GM12878 (cell line): ENCODE measurements at regions not wholly inside any gene's neighbourhood (a gene's known extent, or its start where the extent isn't known, plus 50 kb on each side); places are given as distances from the start of the nearest gene placed in this dataset.

Experiments used
- ATAC-seq: fragments of 200-7000 bp; cut with Tn5 transposase; 3 replicates; pipeline ENCODE4 v1.9.1; 2020; ENCODE audit warnings: mild to moderate bottlenecking, moderate library complexity
- BruUV-seq: library from RNA; stranded (reverse); fragments of 400-500 nt; replicated peaks from 2 replicates; lab custom pipeline; 2021; lab: Mats Ljungman, UMichigan
- CTCF ChIA-PET: fragments of 300-600 bp; sonication (Branson Sonifier 250); formaldehyde crosslinking; extraction: SDS; loops from one replicate; lab custom pipeline; 2021; ENCODE audit warnings: inconsistent platforms; lab: Yijun Ruan, JAX
- POLR2A ChIA-PET: fragments of 350-600 bp; formaldehyde crosslinking; extraction: SDS; loops from one replicate; lab custom pipeline; 2021; ENCODE audit warnings: inconsistent platforms; lab: Charles Lee
- RAD21 ChIA-PET: fragments of 300-600 bp; sonication (Branson Sonifier 250); formaldehyde crosslinking; loops from one replicate; lab custom pipeline; 2023; ENCODE audit warnings: antibody characterized with exemption; ENCODE audit not compliant: unreplicated experiment; lab: Charles Lee
- SMC1A ChIA-PET: fragments of 300-600 bp; sonication (Branson Sonifier 250); formaldehyde crosslinking; loops from one replicate; lab custom pipeline; 2023; ENCODE audit not compliant: unreplicated experiment, uncharacterized antibody; lab: Charles Lee
- DNase-seq: peaks from one replicate; pipeline ENCODE4 v3.0.0-alpha.2; 2011; ENCODE audit warnings: low read depth, low spot score
- FAIRE-seq: peaks from 3 replicates; lab custom pipeline; 2011; peaks lifted over from hg19 to GRCh38; lab: Jason Lieb, UNC
- H2AFZ ChIP-seq: 2 replicates; pipeline ENCODE4 v1.6.0; 2011; ENCODE audit warnings: low read depth, low read length, control low read depth; ENCODE audit not compliant: control insufficient read depth
- H3K27ac ChIP-seq: 2 replicates; pipeline ENCODE4 v1.5.1; 2011; ENCODE audit warnings: control low read depth; ENCODE audit not compliant: control insufficient read depth, insufficient read depth
- H3K27me3 ChIP-seq, 2 experiments: replicated peaks in 1 of 2; 2 replicates each; pipeline versions ENCODE4 v1.6.0 to v1.6.1; 2011; ENCODE audit warnings: low read length in 1 of 2; ENCODE audit not compliant: control insufficient read depth in 2 of 2, insufficient read depth in 2 of 2
- H3K36me3 ChIP-seq, 2 experiments: 2 replicates each; pipeline ENCODE4 v1.5.1; 2011; ENCODE audit warnings: low read length in 1 of 2; ENCODE audit not compliant: control insufficient read depth in 2 of 2, insufficient read depth in 2 of 2
- H3K4me1 ChIP-seq: 2 replicates; pipeline ENCODE4 v1.6.1; 2011; ENCODE audit warnings: mild to moderate bottlenecking, low read length, moderate library complexity, mixed read lengths; ENCODE audit not compliant: control insufficient read depth, insufficient read depth
- H3K4me2 ChIP-seq: 2 replicates; pipeline ENCODE4 v1.6.0; 2011; ENCODE audit warnings: control low read depth; ENCODE audit not compliant: control insufficient read depth, insufficient read depth
- H3K4me3 ChIP-seq: fragments of 200-600 bp; sonication (generic); 2 replicates; pipeline ENCODE4 v1.5.1; 2016
- H3K79me2 ChIP-seq: 2 replicates; pipeline ENCODE4 v1.6.0; 2011; ENCODE audit warnings: low read length; ENCODE audit not compliant: control insufficient read depth, insufficient read depth
- H3K9ac ChIP-seq: 2 replicates; pipeline ENCODE4 v1.8.0; 2011; ENCODE audit warnings: low read length, control low read depth, mixed read lengths; ENCODE audit not compliant: control insufficient read depth, insufficient read depth
- H3K9me3 ChIP-seq: replicated peaks from 3 replicates; pipeline ENCODE4 v1.5.1; 2011; ENCODE audit warnings: mild to moderate bottlenecking, low read length; ENCODE audit not compliant: control insufficient read depth, insufficient read depth
- H4K20me1 ChIP-seq: 2 replicates; pipeline ENCODE4 v1.6.0; 2011; ENCODE audit not compliant: control insufficient read depth, insufficient read depth
- BCL3 ChIP-seq: IDR thresholded peaks from 2 replicates; pipeline ENCODE4 v1.6.1; 2011; ENCODE audit warnings: borderline replicate concordance, low read depth, mild to moderate bottlenecking, moderate library complexity, low read length; ENCODE audit not compliant: insufficient read depth, poor library complexity, severe bottlenecking
- EGR1 ChIP-seq, 2 experiments: IDR thresholded peaks; 1 replicate in 1 of 2; 2 replicates in 1 of 2; pipeline ENCODE4 v1.6.1; 2011 to 2012; ENCODE audit warnings: low read depth in 2 of 2, low read length in 2 of 2, borderline replicate concordance in 1 of 2, mild to moderate bottlenecking in 1 of 2, moderate library complexity in 1 of 2
- HCFC1 ChIP-seq: fragments of 150-350 bp; IDR thresholded peaks from 2 replicates; pipeline ENCODE4 v1.6.1; 2014; ENCODE audit warnings: low read length
- NFYA ChIP-seq: IDR thresholded peaks from 2 replicates; pipeline ENCODE4 v1.6.1; 2011; ENCODE audit warnings: low read depth, mild to moderate bottlenecking, low read length, improper control_type of control experiment, borderline replicate concordance
- POLR2AphosphoS2 ChIP-seq: IDR thresholded peaks from 2 replicates; pipeline ENCODE4 v1.6.1; 2011; ENCODE audit warnings: low read depth, mild to moderate bottlenecking, low read length, improper control_type of control experiment, moderate library complexity
- SIX5 ChIP-seq: IDR thresholded peaks from 2 replicates; pipeline ENCODE4 v1.6.1; 2011; ENCODE audit warnings: mild to moderate bottlenecking, low read depth, low read length, moderate library complexity; ENCODE audit not compliant: severe bottlenecking
- SREBF1 ChIP-seq: IDR thresholded peaks from 2 replicates; pipeline ENCODE4 v1.6.1; 2012; ENCODE audit warnings: mild to moderate bottlenecking, low read length
- TCF12 ChIP-seq: IDR thresholded peaks from 2 replicates; pipeline ENCODE4 v1.6.1; 2011; ENCODE audit warnings: low read depth, mild to moderate bottlenecking, low read length
- TCF7 ChIP-seq: IDR thresholded peaks from 2 replicates; pipeline ENCODE4 v1.6.1; 2014; ENCODE audit warnings: antibody characterized with exemption, borderline replicate concordance
- ZBTB40 ChIP-seq: fragments of 450-650 bp; IDR thresholded peaks from 2 replicates; pipeline ENCODE4 v1.6.1; 2016; ENCODE audit warnings: mild to moderate bottlenecking, moderate library complexity, borderline replicate concordance
- WGBS: methylation state at CpG from one replicate; pipeline ENCODE4 v1.1.6; 2016; ENCODE audit warnings: low lambda C conversion rate; ENCODE audit not compliant: insufficient replicate concordance, insufficient coverage; ENCODE audit errors: missing lambda C conversion rate; 5-methylcytosine and 5-hydroxymethylcytosine counted together
- in situ Hi-C: fragments of 300-500 bp; cut with MboI; formaldehyde crosslinking; loops from 9 replicates; pipeline ENCODE4 v1.14.3; 2018; ENCODE audit warnings: mixed read lengths
- intact Hi-C: fragments of 100-400 bp; cut with micrococcal nuclease; formaldehyde crosslinking; loops from one replicate; pipeline ENCODE4 v1.14.2; 2022; ENCODE audit not compliant: unreplicated experiment
- TF ChIP-seq, protein P1 (sequence below): fragments of 450-650 bp; IDR thresholded peaks from 2 replicates; pipeline ENCODE4 v1.6.1; 2017; ENCODE audit warnings: mild to moderate bottlenecking
- TF ChIP-seq, protein P2 (sequence below): fragments of 450-650 bp; formaldehyde crosslinking; IDR thresholded peaks from 2 replicates; pipeline ENCODE4 v1.4.0; 2022; ENCODE audit warnings: mild to moderate bottlenecking, moderate library complexity

DNA sequence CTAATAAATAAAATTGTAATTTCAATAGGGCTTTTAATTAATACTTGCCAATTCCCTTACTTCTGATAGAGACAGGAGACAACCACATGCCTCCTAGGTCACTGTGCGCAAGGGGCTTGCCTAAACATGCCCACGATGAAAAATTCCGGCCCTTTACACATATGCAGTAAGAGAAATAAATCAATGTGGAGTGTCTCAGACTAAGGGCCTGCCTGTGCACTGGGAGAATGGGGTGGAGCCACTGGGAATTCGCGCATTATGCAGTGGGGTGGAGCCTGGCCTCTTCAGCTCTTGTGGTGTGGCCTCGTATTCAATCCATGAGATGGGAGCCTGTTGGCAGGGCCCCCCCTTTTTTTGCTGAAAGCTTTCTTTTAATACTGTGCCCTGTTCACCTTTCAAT is 484.5 kb downstream of the PDGFC start:
- ChIA-PET RAD21 (no interaction called here), CTCF (interaction anchor here (1.1 to 1.2 kb wide), 2 partner anchors 21 to 42 kb away, joined by 4 read pairs; no protein-coding TSS in a partner anchor)
- intact Hi-C loops (loop anchor here (10.0 kb wide), 1 partner anchor 368 kb away; no protein-coding TSS in a partner anchor), in situ Hi-C loops (no loop called here)
- Histone ChIP-seq H3K4me1 (no peaks in the 10 kb centered on the region), H3K9me3 (no peaks in the 10 kb centered on the region), H3K79me2 (no peaks in the 10 kb centered on the region), H3K27ac (no peak overlapping the region), H2AFZ (no peak overlapping the region)
- FAIRE-seq = no peak
- no peak for DNase-seq
- TF ChIP-seq, protein P1, sequence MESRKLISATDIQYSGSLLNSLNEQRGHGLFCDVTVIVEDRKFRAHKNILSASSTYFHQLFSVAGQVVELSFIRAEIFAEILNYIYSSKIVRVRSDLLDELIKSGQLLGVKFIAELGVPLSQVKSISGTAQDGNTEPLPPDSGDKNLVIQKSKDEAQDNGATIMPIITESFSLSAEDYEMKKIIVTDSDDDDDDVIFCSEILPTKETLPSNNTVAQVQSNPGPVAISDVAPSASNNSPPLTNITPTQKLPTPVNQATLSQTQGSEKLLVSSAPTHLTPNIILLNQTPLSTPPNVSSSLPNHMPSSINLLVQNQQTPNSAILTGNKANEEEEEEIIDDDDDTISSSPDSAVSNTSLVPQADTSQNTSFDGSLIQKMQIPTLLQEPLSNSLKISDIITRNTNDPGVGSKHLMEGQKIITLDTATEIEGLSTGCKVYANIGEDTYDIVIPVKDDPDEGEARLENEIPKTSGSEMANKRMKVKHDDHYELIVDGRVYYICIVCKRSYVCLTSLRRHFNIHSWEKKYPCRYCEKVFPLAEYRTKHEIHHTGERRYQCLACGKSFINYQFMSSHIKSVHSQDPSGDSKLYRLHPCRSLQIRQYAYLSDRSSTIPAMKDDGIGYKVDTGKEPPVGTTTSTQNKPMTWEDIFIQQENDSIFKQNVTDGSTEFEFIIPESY = no peak
- no peak for TF ChIP-seq SIX5
- TF ChIP-seq TCF12 = no peak
- no peak for TF ChIP-seq EGR1 (IDR thresholded peaks at IDR 0.05; ENCODE audit: borderline replicate concordance in 1 of 2, low read depth in 2 of 2, low read length in 2 of 2)
- TF ChIP-seq NFYA = no peak
- no peak for TF ChIP-seq POLR2AphosphoS2
- TF ChIP-seq TCF7 = no peak
- no peak for TF ChIP-seq SREBF1
- TF ChIP-seq HCFC1 = no peak
- TF ChIP-seq ZBTB40 = no peak
- TF ChIP-seq, protein P2, sequence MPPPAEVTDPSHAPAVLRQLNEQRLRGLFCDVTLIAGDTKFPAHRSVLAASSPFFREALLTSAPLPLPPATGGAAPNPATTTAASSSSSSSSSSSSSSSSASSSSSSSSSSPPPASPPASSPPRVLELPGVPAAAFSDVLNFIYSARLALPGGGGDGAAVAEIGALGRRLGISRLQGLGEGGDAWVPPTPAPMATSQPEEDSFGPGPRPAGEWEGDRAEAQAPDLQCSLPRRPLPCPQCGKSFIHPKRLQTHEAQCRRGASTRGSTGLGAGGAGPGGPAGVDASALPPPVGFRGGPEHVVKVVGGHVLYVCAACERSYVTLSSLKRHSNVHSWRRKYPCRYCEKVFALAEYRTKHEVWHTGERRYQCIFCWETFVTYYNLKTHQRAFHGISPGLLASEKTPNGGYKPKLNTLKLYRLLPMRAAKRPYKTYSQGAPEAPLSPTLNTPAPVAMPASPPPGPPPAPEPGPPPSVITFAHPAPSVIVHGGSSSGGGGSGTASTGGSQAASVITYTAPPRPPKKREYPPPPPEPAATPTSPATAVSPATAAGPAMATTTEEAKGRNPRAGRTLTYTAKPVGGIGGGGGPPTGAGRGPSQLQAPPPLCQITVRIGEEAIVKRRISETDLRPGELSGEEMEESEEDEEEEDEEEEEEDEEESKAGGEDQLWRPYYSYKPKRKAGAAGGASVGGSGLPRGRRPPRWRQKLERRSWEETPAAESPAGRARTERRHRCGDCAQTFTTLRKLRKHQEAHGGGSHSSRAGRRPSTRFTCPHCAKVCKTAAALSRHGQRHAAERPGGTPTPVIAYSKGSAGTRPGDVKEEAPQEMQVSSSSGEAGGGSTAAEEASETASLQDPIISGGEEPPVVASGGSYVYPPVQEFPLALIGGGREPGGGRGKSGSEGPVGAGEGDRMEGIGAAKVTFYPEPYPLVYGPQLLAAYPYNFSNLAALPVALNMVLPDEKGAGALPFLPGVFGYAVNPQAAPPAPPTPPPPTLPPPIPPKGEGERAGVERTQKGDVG = no peak
- no peak for TF ChIP-seq BCL3
- TF ChIP-seq, all 136 proteins: peak for 0
- POLR2A ChIA-PET = no interaction called here
- BruUV-seq = no TSS peak
- SMC1A ChIA-PET = interaction anchor here (0.8 kb wide), 1 partner anchor 11 kb away, joined by 4 read pairs; no protein-coding TSS in a partner anchor
- Histone ChIP-seq H3K36me3 (no peaks in the 10 kb centered on the region), H3K9ac (no peak overlapping the region), H3K27me3 (no peaks in the 10 kb centered on the region), H4K20me1 (no peaks in the 10 kb centered on the region), H3K4me3 (no peak overlapping the region), H3K4me2 (no peak overlapping the region)
- no peak for ATAC-seq
- 38% methylated on average over 6 of the region's 6 CpGs for WGBS
